ENCODE measurements at regions not wholly inside any gene's neighbourhood (a gene's known extent, or its start where the extent isn't known, plus 50 kb on each side); places are given as distances from the start of the nearest gene placed in this dataset.
"Not testable (repeated sequence)": the region's sequence is repeated elsewhere in the genome, so short reads cannot be mapped to it uniquely, and the experiment has no call there.

DNA sequence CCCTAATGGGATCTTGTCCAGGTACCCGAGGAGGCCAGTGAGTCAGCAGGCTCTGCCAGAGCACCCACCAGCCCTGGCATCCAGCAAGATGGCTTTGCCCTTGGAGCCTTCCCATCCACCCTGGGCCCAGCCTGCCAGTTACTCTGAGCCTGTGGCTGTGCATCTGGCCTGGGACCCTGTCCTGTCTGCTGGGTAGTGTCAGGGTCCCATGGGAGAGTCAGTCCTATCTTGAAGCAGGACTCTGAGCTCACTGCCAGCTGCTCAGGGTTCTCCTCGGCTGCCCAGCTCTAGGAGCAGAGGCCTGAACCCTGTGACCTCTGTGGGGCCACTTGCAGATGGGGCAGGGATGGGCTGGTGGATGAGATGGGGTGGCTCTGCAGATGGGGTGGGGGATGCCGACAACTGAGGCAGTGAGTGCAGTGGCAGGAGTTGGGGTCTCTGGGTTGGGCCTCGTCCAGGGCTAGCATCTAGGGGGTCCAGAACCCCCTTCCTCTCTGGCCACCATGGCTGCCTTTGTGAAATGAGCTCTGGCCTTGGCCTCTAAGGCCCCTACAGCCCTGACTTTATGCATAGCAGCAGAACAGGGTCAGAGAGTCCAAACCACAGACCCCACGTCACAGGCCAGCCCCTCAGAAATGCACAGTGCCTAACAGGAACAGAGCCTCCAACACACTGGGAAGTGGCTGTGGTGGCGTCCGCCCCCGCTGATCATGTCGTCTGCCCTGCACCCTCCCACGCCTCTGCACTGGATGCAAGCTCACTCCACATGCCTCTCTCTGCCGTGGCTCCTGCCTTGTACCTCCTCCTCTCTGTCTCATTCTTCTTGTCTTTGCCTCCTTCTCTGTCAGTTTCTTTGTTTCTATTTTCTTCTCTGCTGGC lies 88.1 kb upstream of the RET start:
- no peak for DNase-seq

DNA sequence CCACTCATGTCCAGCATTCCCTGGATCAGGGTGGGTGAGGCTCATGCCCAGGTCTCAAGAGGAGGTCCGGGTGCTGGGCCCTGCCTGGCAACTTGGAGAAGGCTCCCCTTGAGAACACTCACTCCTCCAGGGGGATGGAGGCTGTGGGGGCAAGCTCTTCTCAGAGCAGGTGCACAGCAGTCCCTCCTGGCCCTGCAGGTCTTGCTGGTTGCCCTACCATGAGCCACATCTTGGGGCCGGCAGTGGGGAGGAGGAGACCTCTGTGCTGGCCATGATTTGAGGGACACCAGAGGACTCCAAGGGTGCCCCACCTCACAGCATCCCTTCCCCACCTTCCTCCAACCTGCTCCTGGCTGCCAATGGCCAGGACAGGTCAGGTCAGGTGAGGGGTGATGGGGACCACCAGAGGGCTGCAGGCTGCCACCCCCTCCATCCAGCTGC lies 87.4 kb upstream of the RET start:
- no peak for DNase-seq

DNA sequence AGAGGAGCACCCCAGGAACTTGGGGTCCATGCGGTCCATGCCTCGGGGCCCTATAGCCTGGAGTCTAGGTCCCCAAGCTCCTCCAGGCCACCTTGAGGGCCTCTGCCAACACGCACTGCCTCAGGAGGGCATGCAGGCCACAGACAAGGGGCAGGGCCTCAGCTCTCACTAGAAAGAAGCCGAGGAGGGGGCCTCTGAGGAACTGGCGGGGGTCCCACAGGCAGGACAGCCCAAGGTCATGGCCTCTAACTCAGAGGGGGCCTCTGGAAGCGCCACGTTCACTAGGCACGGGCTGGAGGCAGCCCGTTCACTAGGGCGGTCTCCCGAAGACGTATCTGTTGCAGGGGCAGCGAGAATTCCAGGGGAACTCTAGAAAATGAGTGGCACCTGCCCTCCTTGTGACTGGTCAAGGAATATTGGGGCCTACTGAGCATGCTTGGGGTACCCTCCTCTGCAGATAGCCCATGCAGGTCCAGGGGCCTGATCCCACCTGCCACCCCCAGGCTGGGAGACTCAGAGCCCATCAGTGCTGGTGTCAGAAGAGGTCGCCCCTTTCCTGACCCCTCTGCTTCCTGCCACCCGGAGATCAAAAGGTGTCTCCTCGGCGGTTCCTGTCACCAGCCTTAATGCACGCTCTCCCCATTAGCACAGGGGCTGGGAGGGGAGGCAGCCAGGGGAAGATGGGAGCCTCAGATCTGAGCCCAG lies 86.7 kb upstream of the RET start:
- DNase-seq: no peak

DNA sequence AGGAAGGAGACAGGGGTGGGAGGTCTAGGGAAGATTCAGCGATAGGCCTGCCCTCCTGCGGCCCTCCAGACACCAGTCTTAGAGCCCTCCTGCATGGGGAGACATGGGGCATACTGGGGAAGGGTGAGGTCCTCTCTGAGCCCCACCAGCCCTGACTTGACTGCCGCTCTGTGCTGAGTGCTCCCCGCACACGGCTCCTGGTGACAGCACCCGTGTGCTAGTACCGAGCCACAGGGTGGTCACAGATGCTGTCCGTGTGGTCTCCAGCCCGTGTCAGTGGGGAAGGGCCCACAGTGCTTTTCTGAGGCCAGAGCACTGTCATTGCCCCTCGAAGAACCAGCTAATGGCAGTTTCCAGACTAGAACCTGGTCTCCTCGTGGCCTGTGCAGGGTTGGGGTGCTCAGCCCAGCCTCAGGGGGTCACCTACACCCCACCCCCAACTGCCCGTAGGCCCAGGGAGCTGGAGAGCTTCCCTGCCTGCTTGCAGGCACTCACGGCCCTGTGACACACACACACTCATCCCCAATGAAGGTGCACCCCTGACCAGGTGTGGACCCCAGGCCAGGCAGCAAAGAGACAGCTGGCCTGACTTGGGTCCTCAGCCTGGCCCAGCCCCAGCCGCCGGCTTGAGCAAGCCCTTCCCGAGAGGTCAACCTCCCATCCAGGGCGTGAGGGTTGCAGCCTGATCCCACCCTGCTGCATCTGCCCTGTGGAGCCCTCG lies 86.0 kb upstream of the RET start:
- no peak for DNase-seq

DNA sequence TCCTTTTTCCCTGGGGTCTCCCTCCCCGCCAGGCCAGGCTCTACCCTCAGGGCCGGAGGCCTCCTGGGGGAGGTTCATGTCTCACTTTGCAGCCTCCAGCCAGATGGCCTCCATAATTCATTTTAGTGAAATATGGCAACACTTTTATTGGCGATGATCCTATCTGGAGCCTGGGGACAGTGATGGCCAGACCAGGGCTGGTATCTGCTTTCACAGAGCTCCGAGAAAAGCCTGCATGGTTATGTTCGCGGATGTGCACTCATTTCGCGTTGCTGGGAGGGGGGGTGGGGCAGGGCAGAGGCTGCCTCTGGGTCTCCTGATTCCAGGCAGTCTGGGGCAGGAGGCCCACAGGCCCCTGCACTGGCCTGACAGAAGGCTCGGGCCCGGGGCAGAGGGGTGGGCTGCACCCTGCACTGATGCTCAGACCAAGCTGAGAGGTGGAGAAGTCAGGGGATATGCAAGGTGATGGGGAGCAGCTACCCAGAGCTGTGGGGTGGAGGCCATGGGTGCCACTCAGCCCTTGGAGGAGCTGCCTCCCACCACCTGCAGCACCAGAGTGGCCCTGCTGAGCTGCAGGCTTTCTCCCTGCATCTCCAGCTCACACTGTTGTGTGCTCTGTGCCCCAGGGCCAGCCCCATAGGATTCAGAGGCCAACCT lies 85.3 kb upstream of the RET start:
- DNase-seq: no peak

DNA sequence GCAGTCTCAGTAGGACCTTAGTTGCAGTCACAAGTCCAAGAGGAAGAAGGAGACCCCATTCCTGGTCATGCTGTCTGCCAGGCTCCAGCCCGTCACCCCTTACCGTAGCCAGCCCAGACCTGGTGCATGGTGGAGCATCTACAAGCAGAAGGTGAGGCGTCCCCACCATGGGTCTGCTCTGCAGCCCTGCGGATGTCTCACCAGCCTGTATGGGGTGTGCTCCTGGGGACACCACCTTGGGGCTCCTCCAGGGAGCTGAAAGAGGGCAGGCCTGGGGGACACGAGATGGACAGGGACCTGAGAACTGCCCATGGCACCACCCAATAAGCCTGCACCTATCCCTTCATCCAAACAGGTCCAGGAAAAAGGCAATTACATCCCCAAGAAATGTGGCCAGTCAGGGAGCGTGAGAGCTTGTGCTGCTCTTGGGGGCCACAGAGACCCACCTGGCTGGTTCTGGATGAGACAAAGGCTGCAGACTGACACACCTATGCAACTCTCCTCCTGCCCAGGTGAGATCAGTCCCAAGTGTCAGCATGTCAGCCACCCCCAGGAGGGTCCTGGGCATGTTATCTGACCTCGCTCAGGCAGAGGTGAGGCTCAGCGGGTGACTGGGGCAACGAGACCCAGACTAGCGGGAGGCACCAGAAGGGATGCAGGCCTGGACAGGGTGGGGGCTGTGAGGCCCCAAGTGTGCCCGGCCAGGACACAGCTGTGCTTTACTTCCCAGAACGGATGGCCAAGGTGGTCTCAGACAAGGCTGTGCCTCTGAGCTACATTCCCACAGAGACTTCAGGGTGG lies 84.5 kb upstream of the RET start:
- no peak for DNase-seq

DNA sequence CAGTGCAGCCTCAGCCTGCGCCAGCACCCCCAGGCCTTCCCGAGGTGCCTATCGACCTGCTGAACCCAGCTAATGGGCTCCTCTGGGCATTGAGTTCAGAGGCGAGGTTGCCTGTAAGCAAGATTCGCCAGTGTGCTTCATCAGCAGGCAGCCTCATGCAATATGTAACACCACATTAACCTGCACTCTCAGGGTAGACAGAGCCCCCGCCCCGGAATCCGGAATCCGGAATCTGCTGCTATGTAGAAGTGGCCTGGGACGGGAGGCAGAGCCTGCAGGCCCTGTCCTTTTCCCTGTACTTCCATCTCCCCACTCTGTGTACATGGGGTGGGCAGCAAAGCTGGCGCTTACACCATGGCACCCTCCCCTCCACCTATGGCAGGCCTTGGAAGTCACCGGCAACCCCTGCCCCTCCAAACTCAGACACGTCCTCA lies 83.9 kb upstream of the RET start:
- no peak for DNase-seq

DNA sequence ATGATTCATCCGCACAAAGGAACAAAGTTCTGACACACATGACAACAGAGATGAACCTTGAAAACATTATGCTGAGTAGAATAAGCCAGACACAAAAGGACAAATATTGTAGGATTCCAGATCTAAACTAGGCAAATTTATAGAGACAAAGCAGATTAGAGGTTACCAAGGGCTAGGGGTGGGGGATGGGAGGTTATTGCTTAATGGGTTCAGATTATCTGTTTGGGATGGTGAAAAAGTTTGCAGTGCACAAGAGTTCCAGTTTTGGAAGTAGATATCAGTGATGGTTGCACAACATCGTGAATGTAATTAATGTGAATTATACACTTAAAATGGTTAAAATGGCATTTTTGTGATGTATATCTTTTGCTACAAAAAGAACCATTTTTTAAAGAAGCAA lies 82.0 kb upstream of the RET start:
- DNase-seq: not testable (repeated sequence)

DNA sequence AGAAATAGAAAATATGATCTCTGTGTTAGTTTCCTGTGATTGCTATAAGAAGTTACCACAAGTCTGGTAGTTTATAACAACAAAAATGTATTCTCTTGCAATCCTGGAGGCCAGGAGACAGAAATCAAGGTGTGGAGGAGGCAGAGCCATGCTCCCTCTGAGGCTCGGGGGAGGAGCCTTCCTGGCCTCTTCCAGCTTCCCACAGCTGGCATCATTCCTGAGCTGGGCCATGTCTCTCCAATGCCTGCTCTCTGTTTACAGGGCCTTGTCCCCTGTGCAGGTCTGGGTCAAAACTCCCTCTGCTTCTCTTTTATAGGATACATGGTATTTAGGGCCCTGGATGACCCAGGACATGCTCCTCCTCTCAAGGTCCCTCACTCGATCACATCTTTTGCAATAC lies 81.3 kb upstream of the RET start:
- DNase-seq: no peak

DNA sequence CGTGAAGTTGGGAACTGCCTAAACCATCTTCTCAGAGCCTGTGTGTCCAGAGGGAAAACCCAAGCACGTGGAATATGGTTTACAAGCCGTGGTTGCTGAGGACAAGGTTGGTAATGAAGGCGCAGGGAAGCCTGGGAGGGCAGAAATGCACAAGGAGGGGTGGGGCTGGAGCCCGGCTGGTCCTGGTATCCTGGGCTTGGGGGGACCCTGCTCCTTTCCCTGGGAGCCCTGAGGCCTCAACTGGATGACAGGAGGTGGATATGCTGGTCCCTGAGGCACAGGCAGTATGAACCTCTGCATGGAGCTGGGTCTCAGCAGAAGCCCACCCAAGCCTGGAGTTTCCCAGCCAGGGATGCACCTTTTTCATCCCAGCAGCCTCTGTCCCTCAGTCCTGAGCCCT lies 80.3 kb upstream of the RET start:
- DNase-seq: no peak

DNA sequence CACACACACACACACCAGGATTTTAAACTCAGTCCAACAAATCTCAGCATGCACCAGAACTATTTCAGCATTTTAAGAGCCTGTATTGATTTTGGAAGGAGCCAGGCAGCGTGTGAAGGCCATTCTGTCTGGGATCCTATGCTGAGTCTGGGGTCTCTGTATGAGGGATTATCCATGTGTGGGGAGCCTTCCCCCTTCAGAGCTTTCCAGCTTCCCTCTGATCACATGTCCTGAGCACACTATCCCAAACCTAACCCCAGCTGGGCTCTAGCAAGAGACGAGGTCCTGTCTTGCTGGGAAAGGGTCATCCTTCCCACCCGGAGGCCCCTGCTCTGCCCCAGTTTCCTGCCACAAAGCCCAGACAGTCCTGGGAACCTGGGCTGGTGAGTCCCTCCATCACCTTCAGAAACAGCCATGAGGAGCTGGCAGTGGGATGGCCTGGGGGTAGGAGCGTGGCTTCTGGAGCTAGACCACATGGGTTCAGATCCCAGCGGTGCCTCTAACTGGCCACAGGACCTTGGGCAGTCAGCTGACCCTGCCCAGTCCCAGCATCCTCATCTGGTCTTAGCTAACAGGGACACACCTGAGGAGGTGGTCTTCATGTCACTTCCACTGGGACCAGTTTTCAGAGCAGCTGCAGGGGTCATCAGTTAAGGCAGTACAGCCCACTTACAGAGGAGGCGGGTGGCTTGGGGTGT lies 79.6 kb upstream of the RET start:
- no peak for DNase-seq

DNA sequence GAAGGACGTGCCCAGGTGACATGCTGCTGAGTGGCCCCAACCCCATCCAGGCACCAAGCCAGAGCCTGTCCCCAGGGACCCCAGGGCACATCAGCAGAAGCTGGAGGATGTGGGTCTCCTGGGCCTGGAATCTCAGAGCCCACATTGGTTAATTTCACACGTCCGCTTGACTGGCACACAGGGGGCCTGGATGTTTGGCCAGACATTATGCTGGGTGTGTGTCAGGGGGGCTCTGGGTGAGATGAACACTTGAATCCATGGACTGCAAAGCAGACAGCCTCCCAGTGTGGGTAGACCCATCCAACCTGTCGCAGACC lies 79.1 kb upstream of the RET start:
- no peak for DNase-seq

DNA sequence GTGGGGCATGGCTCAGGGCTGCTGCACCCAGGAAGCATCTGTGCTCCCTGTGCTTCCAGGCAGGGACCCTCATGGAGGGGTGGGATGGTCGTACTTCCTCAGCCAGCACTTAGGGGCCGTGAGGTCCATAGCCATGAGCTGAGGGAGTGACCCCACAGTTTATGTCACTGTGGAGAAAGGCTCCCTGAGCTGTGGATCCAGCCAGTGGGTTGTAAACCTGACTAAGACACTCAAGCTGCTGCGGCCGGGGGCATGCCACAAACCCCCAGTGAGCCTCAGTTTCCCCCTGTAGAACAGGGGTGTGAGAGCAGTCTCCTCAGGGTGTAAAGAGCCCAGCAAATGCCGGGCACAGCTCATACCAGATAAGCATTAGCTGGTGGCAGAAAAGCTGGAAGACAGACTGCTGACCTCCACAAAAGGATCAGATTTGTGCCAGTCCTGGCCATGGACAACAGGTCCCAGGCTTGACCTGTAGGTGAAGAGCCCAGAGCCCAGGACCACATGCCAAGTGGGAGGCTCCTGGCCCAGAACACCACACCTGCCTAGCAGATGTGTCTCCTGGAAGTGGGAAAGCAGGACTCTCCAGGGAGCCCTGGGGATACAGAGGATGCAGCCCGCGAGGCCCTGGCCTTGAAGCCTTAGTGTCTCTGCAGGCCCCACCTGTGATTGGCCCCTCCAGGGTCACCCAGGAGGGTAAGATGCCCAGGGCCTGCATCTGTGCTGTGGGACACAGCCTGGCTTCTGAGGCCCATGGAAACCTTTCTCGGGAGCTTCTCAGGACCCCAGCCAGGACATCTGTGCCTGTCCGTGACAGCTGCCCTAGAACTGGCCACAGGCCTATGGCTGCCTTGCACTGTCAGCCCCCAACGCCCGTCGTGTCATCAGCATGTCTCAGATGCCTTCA lies 78.1 kb upstream of the RET start:
- DNase-seq: no peak

DNA sequence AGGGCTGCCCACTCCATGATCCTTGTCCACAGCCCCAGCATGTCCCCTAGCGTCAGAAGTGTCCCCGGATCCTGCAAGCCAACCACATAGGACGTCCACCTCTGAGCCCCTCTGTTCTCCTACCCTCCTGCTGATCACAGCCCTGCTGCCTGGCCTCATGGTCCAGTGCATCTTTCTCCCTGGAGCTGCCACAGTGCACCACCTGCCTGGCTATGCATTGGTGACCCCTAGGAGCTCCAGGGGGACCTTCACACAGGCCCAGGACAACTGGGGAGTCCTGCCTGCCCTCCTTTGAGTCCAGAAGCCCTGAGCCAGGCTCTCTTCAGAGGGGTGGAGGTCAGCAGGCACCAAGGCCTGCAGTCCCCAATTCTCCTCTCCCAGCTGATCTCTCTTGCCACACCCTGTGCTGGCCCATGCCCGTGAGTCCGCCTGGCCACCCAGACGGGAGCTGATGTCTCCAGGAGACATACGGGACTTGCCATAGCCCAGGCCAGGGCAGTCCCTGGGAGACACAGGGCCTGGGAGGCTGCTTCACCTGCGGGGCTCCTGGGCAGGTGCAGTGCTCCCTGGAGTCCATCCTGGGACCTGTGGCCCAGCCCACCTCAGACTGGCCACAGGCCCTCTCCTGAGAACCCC lies 77.4 kb upstream of the RET start:
- no peak for DNase-seq

DNA sequence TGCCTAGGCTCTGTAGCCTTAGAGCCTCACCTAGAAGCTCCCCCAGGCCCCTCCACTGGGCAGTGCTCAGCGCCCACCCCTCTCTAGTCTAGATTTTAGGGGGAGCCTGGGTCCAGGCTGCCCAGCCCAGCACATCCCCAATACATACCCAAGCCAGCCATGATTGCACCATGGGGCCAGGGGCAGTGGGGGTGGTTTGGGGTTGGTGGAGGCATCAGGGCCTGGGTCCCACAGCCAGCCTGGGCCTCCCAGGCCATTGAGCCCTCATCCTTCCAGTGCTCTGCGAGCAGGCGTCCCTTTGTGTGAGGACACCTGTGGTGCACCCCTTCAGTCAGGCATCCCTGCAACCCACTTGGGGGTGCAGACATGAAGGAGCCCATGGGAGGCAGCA lies 76.9 kb upstream of the RET start:
- DNase-seq: no peak

DNA sequence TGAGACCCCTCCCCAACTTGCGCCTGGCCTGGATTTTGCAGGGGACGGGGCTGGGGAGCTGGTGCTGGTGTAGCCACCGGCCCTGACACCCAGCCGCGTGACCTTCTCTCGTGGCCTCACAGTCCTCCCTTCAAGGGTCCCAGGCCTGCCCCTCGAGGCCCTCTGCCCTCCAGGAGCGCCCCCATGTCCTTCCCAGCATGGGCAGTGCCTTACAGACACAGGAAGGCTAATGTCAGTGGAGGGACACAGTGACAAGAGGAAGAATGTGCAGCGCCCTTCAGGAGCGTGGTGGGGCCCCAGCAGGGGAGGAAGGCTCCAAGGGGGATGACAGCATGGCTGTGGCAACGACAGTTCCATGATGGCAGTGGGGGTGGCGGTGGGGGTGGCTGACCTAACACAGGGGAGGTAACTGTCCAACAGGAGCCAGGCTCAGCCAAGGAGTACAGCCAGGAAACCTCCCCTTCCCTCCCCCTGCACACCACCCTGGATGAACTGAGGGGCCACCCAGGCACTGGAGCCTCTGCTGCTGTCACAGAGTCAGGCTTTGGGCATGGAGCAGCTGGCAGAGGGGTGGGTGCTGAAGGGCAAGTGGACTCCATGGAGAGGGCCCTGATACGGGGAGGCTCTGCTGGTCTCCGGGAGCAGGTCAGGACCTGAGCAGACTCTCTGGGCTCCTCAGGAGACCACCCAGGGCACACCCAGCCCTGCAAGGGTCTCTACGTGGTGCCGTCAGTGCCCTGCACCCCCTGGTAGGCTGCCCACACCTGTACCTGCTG lies 76.0 kb upstream of the RET start:
- DNase-seq: no peak

DNA sequence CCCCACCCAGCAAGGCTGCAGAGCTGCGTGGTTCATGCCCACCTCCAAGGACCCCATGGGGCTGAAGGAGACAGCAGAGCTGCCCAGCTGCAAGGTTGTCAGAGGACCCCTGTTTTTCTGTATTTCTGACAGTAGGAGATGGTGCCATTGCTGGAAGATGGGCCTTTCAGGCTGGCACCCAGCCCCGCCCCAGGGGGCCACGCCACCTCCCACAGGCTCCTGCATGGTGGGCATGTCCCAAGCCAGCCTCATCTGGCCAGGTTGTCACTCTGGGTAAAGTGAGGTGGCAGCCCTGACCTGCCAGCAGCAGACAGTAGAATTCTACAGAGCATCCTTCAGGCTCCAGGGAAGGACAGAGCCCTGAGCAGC lies 75.5 kb upstream of the RET start:
- DNase-seq: no peak

DNA sequence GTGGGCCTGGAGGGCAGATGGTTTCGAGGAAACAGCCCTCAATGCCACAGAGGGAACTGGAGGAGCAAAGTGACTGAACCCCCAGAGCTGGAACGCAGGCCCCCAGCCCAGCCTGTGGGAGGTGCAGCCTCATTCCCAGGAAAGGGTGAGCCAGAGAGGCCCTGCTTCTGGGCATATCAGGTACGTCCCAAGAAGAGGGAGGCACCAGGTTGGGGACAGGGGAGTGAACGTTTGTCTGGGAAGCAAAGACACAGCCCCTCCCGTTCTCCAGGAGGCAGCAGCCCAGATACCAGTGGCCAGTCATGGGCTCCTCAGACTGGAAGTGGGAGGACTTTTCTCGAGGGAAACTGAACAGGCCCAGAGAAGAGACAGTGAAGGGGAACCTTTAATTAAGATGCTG lies 74.3 kb upstream of the RET start:
- DNase-seq: no peak

DNA sequence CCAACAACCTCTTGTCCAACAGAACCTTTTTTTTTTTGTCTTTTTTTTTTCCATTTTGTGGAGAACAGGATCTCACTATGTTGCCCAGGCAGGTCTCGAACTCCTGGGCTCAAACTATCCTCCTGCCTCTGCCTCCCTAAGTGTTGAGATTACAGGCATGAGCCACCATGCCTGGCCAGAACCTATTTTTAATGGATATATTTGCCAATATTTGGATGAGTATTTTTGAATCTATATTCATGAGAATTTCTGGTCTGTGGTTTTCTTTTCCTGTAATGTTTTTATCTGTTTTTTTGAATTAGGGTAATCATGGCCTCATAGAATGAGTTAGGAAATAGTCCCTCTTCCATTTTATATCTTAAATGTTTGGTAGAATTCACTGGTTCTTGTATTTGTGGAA lies 70.4 kb upstream of the RET start:
- DNase-seq: no peak

DNA sequence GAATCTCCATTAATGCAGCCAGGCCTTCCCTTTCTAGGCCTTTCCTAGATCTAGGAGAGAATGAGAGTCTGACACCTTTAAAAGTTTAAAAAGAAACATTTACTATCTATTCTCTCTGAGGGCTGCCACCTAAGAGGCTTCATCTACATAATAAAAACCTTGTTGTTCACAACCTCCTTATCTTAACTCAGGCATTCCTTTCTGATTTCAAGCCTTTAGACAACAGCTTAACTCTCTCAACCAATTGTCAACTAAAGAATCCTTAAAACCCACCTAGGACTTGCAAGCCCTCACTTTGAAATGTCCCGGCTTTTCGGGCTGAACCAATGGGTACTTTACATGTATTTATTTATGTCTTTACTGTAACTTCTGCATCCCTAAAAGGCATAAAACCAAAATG lies 64.3 kb upstream of the RET start:
- DNase-seq: no peak
